ENCODE measurements at regions not wholly inside any gene's neighbourhood (a gene's known extent, or its start where the extent isn't known, plus 50 kb on each side); places are given as distances from the start of the nearest gene placed in this dataset.

GRCh38 chr12:67582844-67583243 is 65.7 kb upstream of the DYRK2 start:
- TF ChIP-seq, protein P1, sequence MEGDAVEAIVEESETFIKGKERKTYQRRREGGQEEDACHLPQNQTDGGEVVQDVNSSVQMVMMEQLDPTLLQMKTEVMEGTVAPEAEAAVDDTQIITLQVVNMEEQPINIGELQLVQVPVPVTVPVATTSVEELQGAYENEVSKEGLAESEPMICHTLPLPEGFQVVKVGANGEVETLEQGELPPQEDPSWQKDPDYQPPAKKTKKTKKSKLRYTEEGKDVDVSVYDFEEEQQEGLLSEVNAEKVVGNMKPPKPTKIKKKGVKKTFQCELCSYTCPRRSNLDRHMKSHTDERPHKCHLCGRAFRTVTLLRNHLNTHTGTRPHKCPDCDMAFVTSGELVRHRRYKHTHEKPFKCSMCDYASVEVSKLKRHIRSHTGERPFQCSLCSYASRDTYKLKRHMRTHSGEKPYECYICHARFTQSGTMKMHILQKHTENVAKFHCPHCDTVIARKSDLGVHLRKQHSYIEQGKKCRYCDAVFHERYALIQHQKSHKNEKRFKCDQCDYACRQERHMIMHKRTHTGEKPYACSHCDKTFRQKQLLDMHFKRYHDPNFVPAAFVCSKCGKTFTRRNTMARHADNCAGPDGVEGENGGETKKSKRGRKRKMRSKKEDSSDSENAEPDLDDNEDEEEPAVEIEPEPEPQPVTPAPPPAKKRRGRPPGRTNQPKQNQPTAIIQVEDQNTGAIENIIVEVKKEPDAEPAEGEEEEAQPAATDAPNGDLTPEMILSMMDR (IDR thresholded peaks at IDR 0.05; ENCODE audit: low read depth, low read length, missing input control) = no peak
- TF ChIP-seq RXRA (IDR thresholded peaks at IDR 0.05) = no peak
- TF ChIP-seq JUND (IDR thresholded peaks at IDR 0.05) = no peak
- no peak for TF ChIP-seq SP1 (IDR thresholded peaks at IDR 0.05)
- TF ChIP-seq, protein P2, sequence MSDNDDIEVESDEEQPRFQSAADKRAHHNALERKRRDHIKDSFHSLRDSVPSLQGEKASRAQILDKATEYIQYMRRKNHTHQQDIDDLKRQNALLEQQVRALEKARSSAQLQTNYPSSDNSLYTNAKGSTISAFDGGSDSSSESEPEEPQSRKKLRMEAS (IDR thresholded peaks at IDR 0.05) = no peak
- no peak for TF ChIP-seq ATF3 (IDR thresholded peaks at IDR 0.05)
- no peak for TF ChIP-seq GABPA (IDR thresholded peaks at IDR 0.05 in 1 of 2, conservative IDR thresholded peaks at IDR 0.05 in 1 of 2)
- no peak for TF ChIP-seq RAD21 (IDR thresholded peaks at IDR 0.05)
- TF ChIP-seq FOXA1 (IDR thresholded peaks at IDR 0.05) = no peak
- no peak for TF ChIP-seq REST (IDR thresholded peaks at IDR 0.05)
